HG03280 (cell line): ENCODE measurements at regions not wholly inside any gene's neighbourhood (a gene's known extent, or its start where the extent isn't known, plus 50 kb on each side); places are given as distances from the start of the nearest gene placed in this dataset.

Experiments
- ATAC-seq: cut with Tn5 transposase; IDR thresholded peaks from one replicate; pipeline ENCODE4 v1.9.1; 2021; ENCODE audit warnings: mild to moderate bottlenecking, moderate library complexity; ENCODE audit not compliant: unreplicated experiment

GRCh38 chr18:67633939-67634338, 117.4 kb upstream of the DSEL start:
- no peak for ATAC-seq

GRCh38 chr18:67621906-67622305, 105.4 kb upstream of the DSEL start:
- no peak for ATAC-seq

- ATAC-seq, result no peak
Measured at GRCh38 chr18:67621049-67621713, 104.7 kb upstream of the DSEL start.

- ATAC-seq, result no peak
Measured at GRCh38 chr18:67618061-67618460, 101.5 kb upstream of the DSEL start.

- no peak for ATAC-seq
Measured at GRCh38 chr18:67615876-67616275, 99.4 kb upstream of the DSEL start.

GRCh38 chr18:67613731-67614130, 97.2 kb upstream of the DSEL start:
- no peak for ATAC-seq

GRCh38 chr18:67612281-67612680, 95.8 kb upstream of the DSEL start:
- no peak for ATAC-seq

- no peak for ATAC-seq
Measured at GRCh38 chr18:67608615-67609273, 92.2 kb upstream of the DSEL start.

GRCh38 chr18:67608191-67608590, 91.7 kb upstream of the DSEL start:
- ATAC-seq, result no peak

- no peak for ATAC-seq
Measured at GRCh38 chr18:67600181-67601180, 84.0 kb upstream of the DSEL start.

GRCh38 chr18:67599277-67599676, 82.8 kb upstream of the DSEL start:
- ATAC-seq, result no peak

GRCh38 chr18:67597759-67598158, 81.2 kb upstream of the DSEL start:
- ATAC-seq, result no peak

GRCh38 chr18:67596003-67596402, 79.5 kb upstream of the DSEL start:
- ATAC-seq, result no peak

GRCh38 chr18:67590571-67591141, 74.1 kb upstream of the DSEL start:
- ATAC-seq, result no peak

- no peak for ATAC-seq
Measured at GRCh38 chr18:67589325-67589724, 72.8 kb upstream of the DSEL start.

- no peak for ATAC-seq
Measured at GRCh38 chr18:67586101-67586500, 69.6 kb upstream of the DSEL start.

GRCh38 chr18:67583621-67584020, 67.1 kb upstream of the DSEL start:
- no peak for ATAC-seq

- no peak for ATAC-seq
Measured at GRCh38 chr18:67582488-67582887, 66.0 kb upstream of the DSEL start.

GRCh38 chr18:67581178-67581577, 64.7 kb upstream of the DSEL start:
- ATAC-seq, result no peak

- no peak for ATAC-seq
Measured at GRCh38 chr18:67577386-67577785, 60.9 kb upstream of the DSEL start.

- ATAC-seq, result no peak
Measured at GRCh38 chr18:67574749-67575148, 58.2 kb upstream of the DSEL start.
